NOMO-1 treated with dmso at 0.1 percent for 144 hours (cell line): ENCODE measurements at regions not wholly inside any gene's neighbourhood (a gene's known extent, or its start where the extent isn't known, plus 50 kb on each side); places are given as distances from the start of the nearest gene placed in this dataset.

Source experiments
- DNase-seq: peaks from one replicate; lab custom pipeline; 2025; ENCODE audit not compliant: unreplicated experiment; lab: John Stamatoyannopoulos, UW

GRCh38 chr4:107255114-107255513 is 219.0 kb upstream of the DKK2 start:
- DNase-seq, result no peak

GRCh38 chr4:107253579-107254068 is 217.5 kb upstream of the DKK2 start:
- no peak for DNase-seq

GRCh38 chr4:107253090-107253489 is 217.0 kb upstream of the DKK2 start:
- DNase-seq, result no peak

GRCh38 chr4:107252571-107252970 is 216.5 kb upstream of the DKK2 start:
- no peak for DNase-seq

- DNase-seq, result no peak
Measured at GRCh38 chr4:107248571-107248970, 212.5 kb upstream of the DKK2 start.

GRCh38 chr4:107247738-107248137 is 211.6 kb upstream of the DKK2 start:
- DNase-seq, result no peak

- DNase-seq, result no peak
Measured at GRCh38 chr4:107246761-107247160, 210.6 kb upstream of the DKK2 start.

GRCh38 chr4:107243141-107243781 is 207.1 kb upstream of the DKK2 start:
- DNase-seq, result no peak

GRCh38 chr4:107220976-107221375 is 184.9 kb upstream of the DKK2 start:
- DNase-seq, result no peak

- DNase-seq, result no peak
Measured at GRCh38 chr4:107219681-107220080, 183.6 kb upstream of the DKK2 start.

- DNase-seq, result no peak
Measured at GRCh38 chr4:107216379-107216778, 180.3 kb upstream of the DKK2 start.

- DNase-seq, result no peak
Measured at GRCh38 chr4:107215222-107215621, 179.1 kb upstream of the DKK2 start.

- no peak for DNase-seq
Measured at GRCh38 chr4:107213880-107214279, 177.8 kb upstream of the DKK2 start.

- DNase-seq, result no peak
Measured at GRCh38 chr4:107213410-107213809, 177.3 kb upstream of the DKK2 start.

GRCh38 chr4:107212565-107212964 is 176.5 kb upstream of the DKK2 start:
- no peak for DNase-seq

- no peak for DNase-seq
Measured at GRCh38 chr4:107210450-107211239, 174.5 kb upstream of the DKK2 start.

GRCh38 chr4:107203733-107204132 is 167.6 kb upstream of the DKK2 start:
- no peak for DNase-seq

- DNase-seq, result no peak
Measured at GRCh38 chr4:107202744-107203143, 166.6 kb upstream of the DKK2 start.

- no peak for DNase-seq
Measured at GRCh38 chr4:107197121-107197520, 161.0 kb upstream of the DKK2 start.

GRCh38 chr4:107196312-107196711 is 160.2 kb upstream of the DKK2 start:
- no peak for DNase-seq

- no peak for DNase-seq
Measured at GRCh38 chr4:107194005-107194404, 157.9 kb upstream of the DKK2 start.

- DNase-seq, result no peak
Measured at GRCh38 chr4:107192601-107193000, 156.5 kb upstream of the DKK2 start.

GRCh38 chr4:107187091-107187490 is 151.0 kb upstream of the DKK2 start:
- no peak for DNase-seq
